Left ventricle myocardium inferior (tissue), 1 donor: ENCODE measurements at regions not wholly inside any gene's neighbourhood (a gene's known extent, or its start where the extent isn't known, plus 50 kb on each side); places are given as distances from the start of the nearest gene placed in this dataset.
"Not testable (repeated sequence)": the region's sequence is repeated elsewhere in the genome, so short reads cannot be mapped to it uniquely, and the experiment has no call there.

Source experiments
- DNase-seq: peaks from one replicate; pipeline ENCODE4 v3.0.0-alpha.2; 2020
- H3K27ac ChIP-seq: fragments of 200-600 bp; replicated peaks from 2 replicates; pipeline ENCODE4 v1.8.0; 2021
- H3K27me3 ChIP-seq: fragments of 200-600 bp; 2 replicates; pipeline ENCODE4 v1.8.0; 2021; ENCODE audit warnings: low read depth
- H3K36me3 ChIP-seq: fragments of 200-600 bp; 2 replicates; pipeline ENCODE4 v1.8.0; 2021
- H3K4me1 ChIP-seq: fragments of 200-600 bp; 2 replicates; pipeline ENCODE4 v1.8.0; 2021
- H3K4me3 ChIP-seq: fragments of 200-600 bp; 2 replicates; pipeline ENCODE4 v1.8.0; 2021; ENCODE audit warnings: mild to moderate bottlenecking, moderate library complexity
- H3K9me3 ChIP-seq: fragments of 200-600 bp; replicated peaks from 2 replicates; pipeline ENCODE4 v1.8.0; 2021
- intact Hi-C: fragments of 100-400 bp; cut with micrococcal nuclease; formaldehyde crosslinking; loops from one replicate; pipeline ENCODE4 v1.11.0; 2022
- TF ChIP-seq, protein P1 (sequence below): fragments of 200-600 bp; IDR thresholded peaks from 2 replicates; pipeline ENCODE4 v1.8.0; 2021; ENCODE audit warnings: antibody characterized with exemption, mild to moderate bottlenecking, borderline replicate concordance
- donor health status: DM: no; HTN: yes; CAD: no; lungs with severe emphysema.

DNA sequence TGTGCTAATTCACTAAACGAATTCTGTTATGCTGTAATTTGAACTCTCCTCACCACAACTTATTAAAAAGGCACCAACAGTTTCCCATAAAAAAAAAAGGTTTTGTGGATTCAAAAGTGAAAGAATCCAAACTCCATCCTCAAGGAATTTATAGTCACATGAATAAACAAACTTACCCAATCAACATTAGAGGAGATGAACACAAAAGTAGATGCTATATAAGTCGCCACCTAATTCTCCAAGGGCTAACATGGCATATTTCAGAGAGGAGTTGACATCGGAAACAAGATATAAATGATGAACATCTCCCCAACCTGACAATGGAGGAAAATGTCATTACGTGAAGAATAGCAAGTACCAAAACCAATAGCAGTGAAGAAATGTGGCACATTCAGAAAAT, 265.5 kb upstream of the PRKD1 start:
- Histone ChIP-seq H3K27me3 (no peaks in the 10 kb centered on the region), H3K27ac (no peak overlapping the region), H3K4me1 (no peaks in the 10 kb centered on the region), H3K4me3 (no peak overlapping the region), H3K36me3 (no peaks in the 10 kb centered on the region), H3K9me3 (no peaks in the 10 kb centered on the region)
- TF ChIP-seq, protein P1, sequence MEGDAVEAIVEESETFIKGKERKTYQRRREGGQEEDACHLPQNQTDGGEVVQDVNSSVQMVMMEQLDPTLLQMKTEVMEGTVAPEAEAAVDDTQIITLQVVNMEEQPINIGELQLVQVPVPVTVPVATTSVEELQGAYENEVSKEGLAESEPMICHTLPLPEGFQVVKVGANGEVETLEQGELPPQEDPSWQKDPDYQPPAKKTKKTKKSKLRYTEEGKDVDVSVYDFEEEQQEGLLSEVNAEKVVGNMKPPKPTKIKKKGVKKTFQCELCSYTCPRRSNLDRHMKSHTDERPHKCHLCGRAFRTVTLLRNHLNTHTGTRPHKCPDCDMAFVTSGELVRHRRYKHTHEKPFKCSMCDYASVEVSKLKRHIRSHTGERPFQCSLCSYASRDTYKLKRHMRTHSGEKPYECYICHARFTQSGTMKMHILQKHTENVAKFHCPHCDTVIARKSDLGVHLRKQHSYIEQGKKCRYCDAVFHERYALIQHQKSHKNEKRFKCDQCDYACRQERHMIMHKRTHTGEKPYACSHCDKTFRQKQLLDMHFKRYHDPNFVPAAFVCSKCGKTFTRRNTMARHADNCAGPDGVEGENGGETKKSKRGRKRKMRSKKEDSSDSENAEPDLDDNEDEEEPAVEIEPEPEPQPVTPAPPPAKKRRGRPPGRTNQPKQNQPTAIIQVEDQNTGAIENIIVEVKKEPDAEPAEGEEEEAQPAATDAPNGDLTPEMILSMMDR = no peak
- intact Hi-C loops = no loop called here
- DNase-seq = no peak

DNA sequence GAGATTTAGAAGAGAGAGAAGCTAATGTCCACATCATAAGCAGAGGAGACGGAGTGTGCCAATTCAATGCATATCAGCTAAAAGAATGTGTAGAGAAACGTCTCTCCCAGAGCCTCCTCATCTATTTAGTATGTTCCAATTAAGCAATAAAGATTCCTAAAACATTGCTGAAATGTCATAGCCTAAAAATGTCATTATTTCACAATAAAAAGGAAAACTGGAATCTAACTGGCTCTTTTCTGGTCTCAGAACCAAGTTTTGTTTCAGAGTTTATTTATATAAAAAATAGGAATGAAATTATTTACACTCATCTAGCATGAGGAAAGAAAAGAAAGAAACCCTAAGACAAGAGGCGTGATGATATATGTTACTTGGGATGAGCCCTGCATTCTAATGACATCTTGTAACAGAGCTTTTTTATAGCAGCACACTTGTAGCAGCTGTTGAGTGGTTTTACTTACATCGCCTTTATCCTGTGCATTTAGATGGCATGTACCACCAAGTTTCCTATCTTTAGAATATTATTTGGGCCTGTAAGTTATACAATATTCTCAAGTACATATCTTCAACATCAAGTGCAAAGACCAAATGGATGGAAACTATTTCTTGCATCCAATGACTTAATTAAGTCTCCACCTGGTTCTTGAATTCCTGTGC, 266.3 kb upstream of the PRKD1 start:
- no peaks in the 10 kb centered on the region for H3K36me3 ChIP-seq
- intact Hi-C loops = no loop called here
- H3K9me3 ChIP-seq = no peaks in the 10 kb centered on the region
- H3K27ac ChIP-seq = no peak overlapping the region
- no peaks in the 10 kb centered on the region for H3K4me1 ChIP-seq
- H3K27me3 ChIP-seq = no peaks in the 10 kb centered on the region
- H3K4me3 ChIP-seq = no peak overlapping the region
- DNase-seq = no peak
- TF ChIP-seq, protein P1 = no peak

DNA sequence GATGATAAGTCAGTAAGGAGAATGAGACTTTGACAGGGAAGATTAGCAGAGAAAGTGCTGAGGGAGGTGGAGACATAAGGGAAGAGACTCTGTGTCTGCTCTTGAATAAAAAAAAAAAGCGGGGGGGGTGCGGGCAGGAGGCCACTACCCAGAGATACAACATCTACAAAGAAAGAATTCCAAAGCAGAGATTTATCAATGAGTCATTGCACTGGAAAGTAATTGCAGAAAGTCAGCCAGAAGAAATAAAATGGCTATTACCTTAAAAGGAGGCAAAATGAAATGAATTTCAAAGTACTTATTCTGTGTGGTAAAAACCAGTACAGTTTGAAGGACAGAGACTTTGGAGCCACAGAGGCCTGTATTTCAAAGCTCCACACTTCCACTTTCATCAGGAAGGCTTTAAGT, 267.1 kb upstream of the PRKD1 start:
- Histone ChIP-seq H3K4me1 (no peaks in the 10 kb centered on the region), H3K4me3 (no peak overlapping the region), H3K36me3 (no peaks in the 10 kb centered on the region), H3K27me3 (no peaks in the 10 kb centered on the region), H3K27ac (no peak overlapping the region), H3K9me3 (no peaks in the 10 kb centered on the region)
- TF ChIP-seq, protein P1 = no peak
- DNase-seq = no peak
- intact Hi-C loops = no loop called here

DNA sequence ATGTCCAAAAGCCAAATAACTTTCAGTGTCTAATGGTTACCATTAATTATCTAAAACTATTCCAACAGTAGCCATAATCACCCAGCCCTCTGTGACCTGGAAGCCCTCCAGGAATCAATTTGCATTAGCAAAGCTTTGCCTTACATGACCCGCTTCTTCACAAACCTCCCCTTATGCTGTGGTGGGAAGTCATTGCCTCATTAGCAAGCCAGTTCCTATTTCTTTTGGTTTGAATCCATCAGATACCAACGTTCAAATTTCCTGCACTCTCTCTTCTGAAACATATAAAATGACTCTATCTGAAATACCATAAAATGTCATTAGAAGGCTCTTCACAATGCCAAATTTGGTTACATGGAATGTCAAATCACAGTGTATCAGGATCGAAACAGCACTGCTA, 268.3 kb upstream of the PRKD1 start:
- Histone ChIP-seq H3K36me3 (no peaks in the 10 kb centered on the region), H3K27me3 (no peaks in the 10 kb centered on the region), H3K4me3 (no peak overlapping the region), H3K27ac (no peak overlapping the region), H3K4me1 (no peaks in the 10 kb centered on the region), H3K9me3 (no peaks in the 10 kb centered on the region)
- intact Hi-C loops = no loop called here
- no peak for DNase-seq
- TF ChIP-seq, protein P1 = no peak

DNA sequence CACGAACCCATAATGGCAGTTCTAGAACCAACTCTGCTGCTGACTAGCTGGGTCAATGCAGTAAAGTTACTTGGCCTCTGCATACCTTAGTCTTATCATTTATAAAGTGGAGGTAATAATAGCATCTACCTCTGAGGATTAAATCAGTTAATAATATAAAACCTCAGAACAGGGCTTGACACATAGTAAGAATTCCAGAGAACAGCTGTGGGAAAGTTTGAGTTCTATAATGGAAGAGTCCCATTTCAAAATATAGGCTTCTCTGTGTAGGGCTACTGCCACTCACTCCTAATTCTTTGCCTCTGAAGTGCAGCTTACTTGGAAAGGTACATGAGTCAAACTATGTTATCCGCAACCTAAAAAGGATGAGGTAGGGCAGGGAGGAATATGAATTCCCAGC, 269.2 kb upstream of the PRKD1 start:
- no peak overlapping the region for H3K27ac ChIP-seq
- TF ChIP-seq, protein P1 = no peak
- no peaks in the 10 kb centered on the region for H3K36me3 ChIP-seq
- DNase-seq = no peak
- no peaks in the 10 kb centered on the region for H3K4me1 ChIP-seq
- H3K27me3 ChIP-seq = no peaks in the 10 kb centered on the region
- H3K4me3 ChIP-seq = no peak overlapping the region
- H3K9me3 ChIP-seq = no peaks in the 10 kb centered on the region
- intact Hi-C loops = no loop called here

DNA sequence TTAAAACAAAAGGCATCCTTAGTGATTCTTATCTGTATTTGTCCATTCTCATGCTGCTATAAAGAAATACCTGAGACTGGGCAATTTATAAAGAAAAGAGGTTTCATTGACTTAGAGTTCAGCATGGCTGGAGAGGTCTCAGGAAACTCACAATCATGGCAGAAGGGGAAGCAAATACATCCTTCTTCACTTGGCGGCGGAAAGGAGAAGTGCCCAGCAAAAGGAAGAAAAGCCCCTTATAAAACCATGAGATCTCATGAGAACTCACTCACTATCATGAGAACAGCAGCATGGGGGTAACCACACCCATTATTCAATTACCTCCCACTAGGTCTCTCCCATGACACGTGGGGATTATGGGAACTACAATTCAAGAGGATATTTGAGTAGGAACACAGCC, 271.1 kb upstream of the PRKD1 start:
- DNase-seq, H3K4me3 ChIP-seq, H3K27ac ChIP-seq, H3K36me3 ChIP-seq, H3K27me3 ChIP-seq, intact Hi-C loops, H3K4me1 ChIP-seq, H3K9me3 ChIP-seq: not testable (repeated sequence)
